ENCODE measurements at regions not wholly inside any gene's neighbourhood (a gene's known extent, or its start where the extent isn't known, plus 50 kb on each side); places are given as distances from the start of the nearest gene placed in this dataset.

GRCh38 chr7:155913291-155913690, 101.0 kb upstream of the SHH start:
- H3K4me3 ChIP-seq, result no peak overlapping the region
- H3K9ac ChIP-seq, result no peak overlapping the region
- H3K27me3 ChIP-seq, result no peaks in the 10 kb centered on the region

GRCh38 chr7:155911471-155912105, 99.3 kb upstream of the SHH start:
- no peak overlapping the region for H3K27ac ChIP-seq
- H3K9ac ChIP-seq, result no peak overlapping the region
- no peaks in the 10 kb centered on the region for H4K20me1 ChIP-seq
- H3K36me3 ChIP-seq, result no peaks in the 10 kb centered on the region
- H3K4me1 ChIP-seq, result no peaks in the 10 kb centered on the region; a peak in 2 of 20 replicates
- no peaks in the 10 kb centered on the region for H3K27me3 ChIP-seq
- peaks cover 6 to 48% (median 32%) of the 10 kb centered on the region in 11 experiments; a peak in 19 of 22 replicates for H3K9me3 ChIP-seq (replicated peaks in 1 of 11)
- no peak overlapping the region for H3K4me3 ChIP-seq
- TF ChIP-seq Cebpa-rat (IDR thresholded peaks at IDR 0.05), result no peak
- H3K4me2 ChIP-seq, result no peak overlapping the region

More at GRCh38 chr7:155913291-155913690, 101.0 kb upstream of the SHH start:
- H3K36me3 ChIP-seq, result no peaks in the 10 kb centered on the region
- H3K27ac ChIP-seq, result no peak overlapping the region
- TF ChIP-seq Cebpa-rat (IDR thresholded peaks at IDR 0.05), result no peak
- H4K20me1 ChIP-seq, result no peaks in the 10 kb centered on the region
- H3K9me3 ChIP-seq (replicated peaks in 1 of 11), result peaks cover 6 to 48% (median 32%) of the 10 kb centered on the region in 11 experiments; a peak in 19 of 22 replicates
- no peaks in the 10 kb centered on the region; a peak in 2 of 20 replicates for H3K4me1 ChIP-seq
- H3K4me2 ChIP-seq, result no peak overlapping the region

GRCh38 chr7:155908385-155908784, 96.1 kb upstream of the SHH start:
- Histone ChIP-seq H3K4me3 (no peak overlapping the region), H3K36me3 (no peaks in the 10 kb centered on the region)
- no peak for TF ChIP-seq Cebpa-rat (IDR thresholded peaks at IDR 0.05)

GRCh38 chr7:155907450-155908200, 95.4 kb upstream of the SHH start:
- no peak overlapping the region for H3K4me2 ChIP-seq
- H3K27ac ChIP-seq, result no peak overlapping the region
- H3K9ac ChIP-seq, result no peak overlapping the region
- H3K4me1 ChIP-seq, result no peaks in the 10 kb centered on the region; a peak in 2 of 20 replicates
- no peak overlapping the region for H3K4me3 ChIP-seq
- TF ChIP-seq Cebpa-rat (IDR thresholded peaks at IDR 0.05), result no peak
- H3K36me3 ChIP-seq, result no peaks in the 10 kb centered on the region
- H3K27me3 ChIP-seq, result no peaks in the 10 kb centered on the region
- H3K9me3 ChIP-seq (replicated peaks in 1 of 11), result peaks cover 6 to 63% (median 32%) of the 10 kb centered on the region in 11 experiments; a peak in 19 of 22 replicates
- H4K20me1 ChIP-seq, result no peaks in the 10 kb centered on the region

More at GRCh38 chr7:155908385-155908784, 96.1 kb upstream of the SHH start:
- no peaks in the 10 kb centered on the region for H3K27me3 ChIP-seq
- peaks cover 6 to 68% (median 32%) of the 10 kb centered on the region in 11 experiments; a peak in 19 of 22 replicates for H3K9me3 ChIP-seq (replicated peaks in 1 of 11)
- H3K9ac ChIP-seq, result no peak overlapping the region
- H3K4me2 ChIP-seq, result peak overlapping the region in 1 of 11 experiments; percentile 1; a peak in 1 of 22 replicates
- no peaks in the 10 kb centered on the region for H4K20me1 ChIP-seq
- no peak overlapping the region for H3K27ac ChIP-seq
- no peaks in the 10 kb centered on the region; a peak in 2 of 20 replicates for H3K4me1 ChIP-seq

- Histone ChIP-seq H3K9ac (no peak overlapping the region), H3K27ac (no peak overlapping the region), H4K20me1 (no peaks in the 10 kb centered on the region), H3K4me1 (peaks cover 0 to 10% (median 4%) of the 10 kb centered on the region in 10 experiments; a peak in 6 of 20 replicates), H3K4me2 (no peak overlapping the region), H3K36me3 (no peaks in the 10 kb centered on the region), H3K4me3 (no peak overlapping the region), H3K27me3 (no peaks in the 10 kb centered on the region), H3K9me3 (replicated peaks in 1 of 11) (peaks cover 16 to 46% (median 21%) of the 10 kb centered on the region in 11 experiments; a peak in 21 of 22 replicates)
- TF ChIP-seq Cebpa-rat (IDR thresholded peaks at IDR 0.05), result no peak
Measured at GRCh38 chr7:155901176-155901575, 88.9 kb upstream of the SHH start.

GRCh38 chr7:155899596-155899995, 87.3 kb upstream of the SHH start:
- no peak overlapping the region for H3K27ac ChIP-seq
- no peaks in the 10 kb centered on the region for H3K36me3 ChIP-seq
- H3K27me3 ChIP-seq, result no peaks in the 10 kb centered on the region
- H3K4me1 ChIP-seq, result peaks cover 0 to 16% (median 4%) of the 10 kb centered on the region in 10 experiments; a peak in 6 of 20 replicates
- H3K4me3 ChIP-seq, result no peak overlapping the region
- no peak overlapping the region for H3K9ac ChIP-seq
- no peak overlapping the region for H3K4me2 ChIP-seq
- TF ChIP-seq Cebpa-rat (IDR thresholded peaks at IDR 0.05), result no peak
- no peaks in the 10 kb centered on the region for H4K20me1 ChIP-seq
- peaks cover 16 to 35% (median 21%) of the 10 kb centered on the region in 11 experiments; a peak in 21 of 22 replicates for H3K9me3 ChIP-seq (replicated peaks in 1 of 11)

- Histone ChIP-seq H3K9ac (no peak overlapping the region), H3K4me2 (no peak overlapping the region), H3K4me3 (no peak overlapping the region), H4K20me1 (no peaks in the 10 kb centered on the region), H3K36me3 (no peaks in the 10 kb centered on the region), H3K4me1 (peaks cover 0 to 16% (median 4%) of the 10 kb centered on the region in 10 experiments; a peak in 6 of 20 replicates), H3K27me3 (no peaks in the 10 kb centered on the region), H3K9me3 (replicated peaks in 1 of 11) (peaks cover 16 to 26% (median 19%) of the 10 kb centered on the region in 11 experiments; a peak in 21 of 22 replicates), H3K27ac (no peak overlapping the region)
- no peak for TF ChIP-seq Cebpa-rat (IDR thresholded peaks at IDR 0.05)
Measured at GRCh38 chr7:155897758-155898386, 85.6 kb upstream of the SHH start.

- H3K4me3 ChIP-seq, result no peak overlapping the region
- H4K20me1 ChIP-seq, result no peaks in the 10 kb centered on the region
- H3K4me1 ChIP-seq, result peaks cover 0 to 16% (median 4%) of the 10 kb centered on the region in 10 experiments; a peak in 6 of 20 replicates
- H3K27me3 ChIP-seq, result no peaks in the 10 kb centered on the region
- H3K9me3 ChIP-seq (replicated peaks in 1 of 11), result peaks cover 16 to 26% (median 19%) of the 10 kb centered on the region in 11 experiments; a peak in 21 of 22 replicates
- H3K9ac ChIP-seq, result no peak overlapping the region
- no peaks in the 10 kb centered on the region for H3K36me3 ChIP-seq
- H3K4me2 ChIP-seq, result peak overlapping the region in 8 of 11 experiments; percentile 2 to 48 (median 30); a peak in 11 of 22 replicates
- TF ChIP-seq Cebpa-rat (IDR thresholded peaks at IDR 0.05), result no peak
- H3K27ac ChIP-seq, result no peak overlapping the region
Measured at GRCh38 chr7:155896531-155897263, 84.4 kb upstream of the SHH start.

Measured in BLaER1 treated with 17β-estradiol and CSF1 and Interleukin-3, amounts not matched to agents 10 nM and 100 nM (cell line).